Activated CD4-positive, alpha-beta memory T cell treated with anti-CD3 and anti-CD28 coated beads for 36 hours (primary cell): ENCODE measurements at regions not wholly inside any gene's neighbourhood (a gene's known extent, or its start where the extent isn't known, plus 50 kb on each side); places are given as distances from the start of the nearest gene placed in this dataset.

Source experiments
- CTCF ChIA-PET: fragments of 350-600 bp; sonication (Branson Sonifier 250); formaldehyde crosslinking; loops from one replicate; lab custom pipeline; 2021; ENCODE audit warnings: antibody characterized with exemption, inconsistent platforms; lab: Charles Lee
- POLR2A ChIA-PET: fragments of 350-600 bp; sonication (Branson Sonifier 250); formaldehyde crosslinking; loops from one replicate; lab custom pipeline; 2021; ENCODE audit warnings: antibody characterized with exemption; lab: Charles Lee
- DNase-seq: peaks from one replicate; pipeline ENCODE4 v3.0.0-alpha.2; 2020
- H3K27ac Mint-ChIP-seq: one replicate; pipeline ENCODE4 v1.8.0; 2021; ENCODE audit warnings: mixed read lengths
- H3K27me3 Mint-ChIP-seq: one replicate; pipeline ENCODE4 v1.8.0; 2021; ENCODE audit warnings: mixed read lengths
- H3K36me3 Mint-ChIP-seq: one replicate; pipeline ENCODE4 v1.8.0; 2021; ENCODE audit warnings: mixed read lengths
- H3K4me1 Mint-ChIP-seq: one replicate; pipeline ENCODE4 v1.8.0; 2021; ENCODE audit warnings: low read depth, mixed read lengths
- H3K4me3 Mint-ChIP-seq: one replicate; pipeline ENCODE4 v1.8.0; 2021; ENCODE audit warnings: mild to moderate bottlenecking, mixed read lengths
- H3K9me3 Mint-ChIP-seq: one replicate; pipeline ENCODE4 v1.8.0; 2021; ENCODE audit warnings: mixed read lengths
- intact Hi-C: fragments of 100-400 bp; cut with micrococcal nuclease; formaldehyde crosslinking; loops from one replicate; pipeline ENCODE4 v1.15.1; 2023

GRCh38 chr5:93072831-93073459, 508.1 kb downstream of the NR2F1-AS1 start:
- no peaks in the 10 kb centered on the region for H3K36me3 Mint-ChIP-seq
- intact Hi-C loops: no loop called here
- ChIA-PET POLR2A (no interaction called here), CTCF (no interaction called here)
- no peak for DNase-seq
- H3K27me3 Mint-ChIP-seq: no peaks in the 10 kb centered on the region
- no peak overlapping the region for H3K4me3 Mint-ChIP-seq
- no peak overlapping the region for H3K27ac Mint-ChIP-seq
- H3K4me1 Mint-ChIP-seq: no peaks in the 10 kb centered on the region
- no peaks in the 10 kb centered on the region for H3K9me3 Mint-ChIP-seq

GRCh38 chr5:93071710-93072109, 509.3 kb downstream of the NR2F1-AS1 start:
- Mint-ChIP-seq H3K27me3 (no peaks in the 10 kb centered on the region), H3K36me3 (no peaks in the 10 kb centered on the region), H3K4me3 (no peak overlapping the region), H3K9me3 (no peaks in the 10 kb centered on the region), H3K27ac (no peak overlapping the region), H3K4me1 (no peaks in the 10 kb centered on the region)
- intact Hi-C loops: no loop called here
- DNase-seq: no peak
- ChIA-PET CTCF (no interaction called here), POLR2A (no interaction called here)

GRCh38 chr5:93070938-93071337, 510.1 kb downstream of the NR2F1-AS1 start:
- intact Hi-C loops: no loop called here
- Mint-ChIP-seq H3K4me1 (no peaks in the 10 kb centered on the region), H3K27me3 (no peaks in the 10 kb centered on the region), H3K27ac (no peak overlapping the region), H3K36me3 (no peaks in the 10 kb centered on the region), H3K9me3 (no peaks in the 10 kb centered on the region), H3K4me3 (no peak overlapping the region)
- ChIA-PET CTCF (no interaction called here), POLR2A (no interaction called here)
- no peak for DNase-seq

- Mint-ChIP-seq H3K36me3 (no peaks in the 10 kb centered on the region), H3K27me3 (no peaks in the 10 kb centered on the region), H3K4me3 (no peak overlapping the region), H3K27ac (no peak overlapping the region), H3K4me1 (no peaks in the 10 kb centered on the region), H3K9me3 (no peaks in the 10 kb centered on the region)
- ChIA-PET POLR2A (no interaction called here), CTCF (no interaction called here)
- DNase-seq: no peak
- intact Hi-C loops: no loop called here
These were observed 511.7 kb downstream of the NR2F1-AS1 start for GRCh38 chr5:93069276-93069675.

- no peaks in the 10 kb centered on the region for H3K9me3 Mint-ChIP-seq
- no peaks in the 10 kb centered on the region for H3K27me3 Mint-ChIP-seq
- H3K4me1 Mint-ChIP-seq: no peaks in the 10 kb centered on the region
- H3K36me3 Mint-ChIP-seq: no peaks in the 10 kb centered on the region
- intact Hi-C loops: no loop called here
- CTCF ChIA-PET: no interaction called here
- POLR2A ChIA-PET: no interaction called here
- DNase-seq: no peak
- H3K4me3 Mint-ChIP-seq: no peak overlapping the region
- no peak overlapping the region for H3K27ac Mint-ChIP-seq
These were observed 518.5 kb downstream of the NR2F1-AS1 start for GRCh38 chr5:93062548-93062947.

GRCh38 chr5:93058309-93058708, 522.7 kb downstream of the NR2F1-AS1 start:
- H3K27ac Mint-ChIP-seq: no peak overlapping the region
- H3K36me3 Mint-ChIP-seq: no peaks in the 10 kb centered on the region
- H3K9me3 Mint-ChIP-seq: no peaks in the 10 kb centered on the region
- no peaks in the 10 kb centered on the region for H3K4me1 Mint-ChIP-seq
- POLR2A ChIA-PET: no interaction called here
- CTCF ChIA-PET: no interaction called here
- intact Hi-C loops: no loop called here
- no peaks in the 10 kb centered on the region for H3K27me3 Mint-ChIP-seq
- no peak overlapping the region for H3K4me3 Mint-ChIP-seq
- no peak for DNase-seq

GRCh38 chr5:93057311-93057710, 523.7 kb downstream of the NR2F1-AS1 start:
- Mint-ChIP-seq H3K27me3 (no peaks in the 10 kb centered on the region), H3K9me3 (no peaks in the 10 kb centered on the region), H3K4me3 (no peak overlapping the region), H3K27ac (no peak overlapping the region), H3K36me3 (no peaks in the 10 kb centered on the region), H3K4me1 (no peaks in the 10 kb centered on the region)
- CTCF ChIA-PET: no interaction called here
- no peak for DNase-seq
- POLR2A ChIA-PET: no interaction called here
- intact Hi-C loops: no loop called here

- DNase-seq: no peak
- H3K9me3 Mint-ChIP-seq: no peaks in the 10 kb centered on the region
- CTCF ChIA-PET: no interaction called here
These were observed 525.0 kb downstream of the NR2F1-AS1 start for GRCh38 chr5:93055971-93056370.

GRCh38 chr5:93055561-93055960, 525.5 kb downstream of the NR2F1-AS1 start:
- Mint-ChIP-seq H3K36me3 (no peaks in the 10 kb centered on the region), H3K27ac (no peak overlapping the region), H3K4me1 (no peaks in the 10 kb centered on the region), H3K9me3 (no peaks in the 10 kb centered on the region), H3K4me3 (no peak overlapping the region), H3K27me3 (no peaks in the 10 kb centered on the region)
- CTCF ChIA-PET: no interaction called here
- DNase-seq: no peak
- POLR2A ChIA-PET: no interaction called here
- intact Hi-C loops: no loop called here

More at GRCh38 chr5:93055971-93056370, 525.0 kb downstream of the NR2F1-AS1 start:
- Mint-ChIP-seq H3K4me1 (no peaks in the 10 kb centered on the region), H3K4me3 (no peak overlapping the region), H3K36me3 (no peaks in the 10 kb centered on the region), H3K27ac (no peak overlapping the region), H3K27me3 (no peaks in the 10 kb centered on the region)
- intact Hi-C loops: no loop called here
- POLR2A ChIA-PET: no interaction called here

- CTCF ChIA-PET: no interaction called here
- POLR2A ChIA-PET: no interaction called here
- no peaks in the 10 kb centered on the region for H3K27me3 Mint-ChIP-seq
- H3K27ac Mint-ChIP-seq: no peak overlapping the region
- H3K4me3 Mint-ChIP-seq: no peak overlapping the region
- no peak for DNase-seq
- no peaks in the 10 kb centered on the region for H3K9me3 Mint-ChIP-seq
- H3K4me1 Mint-ChIP-seq: no peaks in the 10 kb centered on the region
- no peaks in the 10 kb centered on the region for H3K36me3 Mint-ChIP-seq
- intact Hi-C loops: no loop called here
These were observed 526.4 kb downstream of the NR2F1-AS1 start for GRCh38 chr5:93054424-93055163.

GRCh38 chr5:93053825-93054224, 527.2 kb downstream of the NR2F1-AS1 start:
- ChIA-PET CTCF (no interaction called here), POLR2A (no interaction called here)
- intact Hi-C loops: no loop called here
- no peaks in the 10 kb centered on the region for H3K4me1 Mint-ChIP-seq
- no peaks in the 10 kb centered on the region for H3K36me3 Mint-ChIP-seq
- no peak overlapping the region for H3K4me3 Mint-ChIP-seq
- no peak for DNase-seq
- H3K27ac Mint-ChIP-seq: no peak overlapping the region
- no peaks in the 10 kb centered on the region for H3K9me3 Mint-ChIP-seq
- H3K27me3 Mint-ChIP-seq: no peaks in the 10 kb centered on the region

- Mint-ChIP-seq H3K36me3 (no peaks in the 10 kb centered on the region), H3K4me3 (no peak overlapping the region), H3K4me1 (no peaks in the 10 kb centered on the region), H3K27me3 (no peaks in the 10 kb centered on the region), H3K9me3 (no peaks in the 10 kb centered on the region), H3K27ac (no peak overlapping the region)
- intact Hi-C loops: no loop called here
- ChIA-PET CTCF (no interaction called here), POLR2A (no interaction called here)
- no peak for DNase-seq
These were observed 532.2 kb downstream of the NR2F1-AS1 start for GRCh38 chr5:93048858-93049257.
